Endothelial cell of umbilical vein (primary cell): ENCODE measurements at regions not wholly inside any gene's neighbourhood (a gene's known extent, or its start where the extent isn't known, plus 50 kb on each side); places are given as distances from the start of the nearest gene placed in this dataset.

Experiments used
- CTCF ChIP-seq, 2 donors: IDR thresholded peaks; 1 replicate in 1 of 2; 2 replicates in 1 of 2; pipeline ENCODE4 v1.5.1; 2011; ENCODE audit warnings: low read length in 2 of 2, mild to moderate bottlenecking in 2 of 2, moderate library complexity in 2 of 2, control low read depth in 1 of 2, inconsistent platforms in 1 of 2, low read depth in 1 of 2; ENCODE audit not compliant: insufficient read depth in 1 of 2; ENCODE audit errors: extremely low read depth in 1 of 2
- JUN ChIP-seq: IDR thresholded peaks from 2 replicates; pipeline ENCODE4 v1.6.1; 2011; ENCODE audit warnings: borderline replicate concordance, low read depth; ENCODE audit not compliant: insufficient read length, insufficient read depth
- MYC ChIP-seq: IDR thresholded peaks from one replicate; pipeline ENCODE4 v1.6.1; 2011; ENCODE audit warnings: mild to moderate bottlenecking, low read depth, low read length
- POLR2A ChIP-seq: IDR thresholded peaks from 2 replicates; pipeline ENCODE4 v1.6.1; 2012; ENCODE audit warnings: low read depth, mild to moderate bottlenecking, control low read depth, low read length

- TF ChIP-seq CTCF (IDR thresholded peaks at IDR 0.05; ENCODE audit: extremely low read depth in 1 of 2, insufficient read depth in 1 of 2, low read depth in 1 of 2, low read length in 2 of 2) (no peak), JUN (no peak), MYC (no peak), POLR2A (no peak)
Measured at GRCh38 chr9:99573085-99573484, 248.6 kb upstream of the NR4A3 start.
